ENCODE measurements at regions not wholly inside any gene's neighbourhood (a gene's known extent, or its start where the extent isn't known, plus 50 kb on each side); places are given as distances from the start of the nearest gene placed in this dataset.

DNA sequence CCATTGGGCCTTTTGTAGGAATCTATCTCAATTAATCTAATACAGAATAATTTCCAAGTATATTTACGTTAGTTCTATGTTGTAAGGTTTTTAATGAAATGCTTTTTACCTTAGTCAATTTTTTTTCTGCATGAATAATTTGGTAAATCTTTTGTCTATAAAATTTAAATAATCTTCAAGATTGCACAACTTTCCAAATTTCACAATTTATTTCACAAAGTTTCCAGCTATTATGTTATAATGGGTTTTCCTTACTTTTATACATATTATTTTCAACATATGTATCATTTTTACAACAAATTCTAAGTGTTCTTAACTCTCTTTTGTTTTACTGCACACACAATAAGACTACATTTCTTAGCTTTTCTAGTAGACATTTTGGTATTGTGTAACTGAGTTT, 470.7 kb downstream of the ETV1 start:
- DNase-seq = no peak

DNA sequence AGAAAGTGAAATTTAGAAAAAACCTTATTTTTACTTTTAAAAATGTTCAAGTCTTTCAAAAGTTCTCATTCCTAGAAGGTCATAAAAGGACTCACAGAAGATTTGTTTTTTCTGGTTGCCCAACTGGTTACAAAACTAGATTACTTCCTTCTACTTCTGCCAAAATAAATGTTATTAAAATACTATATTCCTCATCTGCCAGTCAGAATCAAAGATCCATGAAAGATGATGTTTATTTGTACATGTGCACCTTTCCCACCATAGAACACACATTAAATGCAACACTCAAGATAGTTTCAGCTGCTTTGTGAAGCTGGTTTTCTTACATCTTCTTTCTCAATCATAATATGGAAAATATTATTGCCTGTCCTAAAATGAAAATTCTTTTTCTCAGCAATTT, 465.4 kb downstream of the ETV1 start:
- DNase-seq = no peak

- DNase-seq = no peak
Observed at GRCh38 chr7:13532028-13532753, 457.3 kb downstream of the ETV1 start.

DNA sequence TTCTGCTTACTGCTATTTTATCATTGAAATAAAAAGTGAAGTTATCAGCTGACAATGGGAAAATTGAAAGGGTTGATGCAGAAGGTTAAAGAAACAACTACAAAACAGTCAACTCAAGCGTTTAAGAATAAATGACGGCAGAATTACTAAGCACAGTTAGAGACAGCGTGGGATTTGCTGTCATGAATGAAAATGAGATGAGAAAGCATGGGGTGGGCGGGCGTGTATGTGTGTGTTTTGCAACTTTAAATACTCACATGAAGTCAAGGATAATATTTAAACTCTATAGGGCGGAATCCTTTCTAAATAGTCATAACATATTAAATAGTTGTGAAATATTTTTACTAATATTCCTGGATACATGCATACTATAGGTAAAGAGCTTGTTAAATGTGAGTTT, 450.8 kb downstream of the ETV1 start:
- no peak for DNase-seq

- DNase-seq = no peak
Observed at GRCh38 chr7:13540429-13540828, 449.0 kb downstream of the ETV1 start.

DNA sequence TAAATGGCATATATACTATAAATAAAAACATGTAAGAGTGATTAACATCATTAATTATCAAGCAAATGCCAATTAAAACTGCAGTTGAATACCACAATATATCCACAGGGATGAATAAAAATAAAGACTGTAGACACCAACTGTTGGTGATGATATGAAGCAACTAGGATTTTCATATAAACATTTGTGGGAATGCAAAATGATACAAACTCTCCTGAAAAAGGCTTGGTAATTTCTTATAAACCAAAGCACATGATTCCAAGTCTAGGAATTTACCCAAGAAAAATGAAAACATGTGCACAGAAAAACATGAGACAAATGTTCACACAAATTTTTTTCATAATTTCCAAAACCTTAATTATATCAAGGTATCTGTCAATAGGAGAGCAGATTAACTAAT, 448.1 kb downstream of the ETV1 start:
- no peak for DNase-seq

GRCh38 chr7:13542451-13542850, 447.0 kb downstream of the ETV1 start:
- no peak for DNase-seq

GRCh38 chr7:13551503-13551902, 438.0 kb downstream of the ETV1 start:
- no peak for DNase-seq

GRCh38 chr7:13560441-13560840, 429.0 kb downstream of the ETV1 start:
- DNase-seq = no peak

- DNase-seq = peak in 1 of 5 experiments; percentile 34
Observed at GRCh38 chr7:13563257-13563656, 426.2 kb downstream of the ETV1 start.

DNA sequence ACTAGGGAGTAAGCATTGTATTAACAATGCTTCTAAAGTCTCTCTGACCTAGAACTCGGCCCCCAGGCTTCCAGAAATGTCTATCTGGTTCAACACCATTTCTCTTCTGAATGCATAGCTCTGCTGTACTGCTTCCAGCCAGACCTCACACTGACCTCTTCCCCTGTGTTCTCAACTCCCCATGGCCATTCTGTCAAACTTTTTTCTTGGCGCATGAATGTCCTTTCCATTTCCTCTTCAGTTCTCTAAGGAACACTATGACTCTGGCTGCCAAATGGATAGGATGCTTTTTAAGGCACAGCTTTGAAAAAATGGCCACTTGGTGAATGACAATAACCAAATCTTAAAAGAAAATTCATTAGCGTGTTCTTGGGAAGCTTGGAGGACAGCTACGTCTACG, 425.8 kb downstream of the ETV1 start:
- DNase-seq = no peak

GRCh38 chr7:13577566-13578145, 411.8 kb downstream of the ETV1 start:
- DNase-seq = no peak

DNA sequence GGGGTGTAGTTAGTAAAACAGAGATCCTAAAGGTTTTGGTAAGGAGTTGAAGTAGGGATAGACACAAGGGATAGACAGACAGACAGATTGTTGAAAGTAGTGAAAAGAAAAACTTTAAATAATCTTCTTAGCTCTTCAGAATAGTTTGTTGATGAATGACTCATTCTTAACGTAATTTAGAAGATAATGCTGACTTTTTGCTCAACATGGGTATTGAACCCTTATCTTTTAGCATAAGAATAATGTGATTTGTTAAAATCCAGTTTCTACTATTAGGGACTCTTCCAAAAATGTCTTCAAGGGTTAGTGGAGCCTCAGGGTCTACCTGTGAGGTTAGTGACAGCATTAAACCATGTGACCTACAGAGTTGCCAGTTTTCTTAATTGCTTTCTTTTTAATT, 411.2 kb downstream of the ETV1 start:
- DNase-seq = no peak

DNA sequence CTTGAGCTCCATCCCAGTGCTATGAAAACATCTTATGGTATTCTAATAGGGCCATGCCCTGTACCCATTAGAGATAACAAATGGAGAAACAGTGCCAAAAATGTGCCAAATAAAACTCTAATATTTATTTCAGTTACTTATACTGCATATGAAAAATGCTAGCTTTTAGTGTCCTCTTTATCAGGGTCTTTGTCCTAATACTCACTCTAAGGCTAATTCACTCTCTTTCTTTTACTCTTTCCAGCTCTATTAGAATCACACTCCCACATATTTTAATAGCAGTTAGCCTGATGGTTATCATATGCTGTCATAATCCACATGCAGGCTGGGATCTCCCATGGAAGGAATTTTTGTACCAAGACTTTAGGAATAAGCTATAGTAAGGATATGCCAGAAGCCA, 408.4 kb downstream of the ETV1 start:
- no peak for DNase-seq

DNA sequence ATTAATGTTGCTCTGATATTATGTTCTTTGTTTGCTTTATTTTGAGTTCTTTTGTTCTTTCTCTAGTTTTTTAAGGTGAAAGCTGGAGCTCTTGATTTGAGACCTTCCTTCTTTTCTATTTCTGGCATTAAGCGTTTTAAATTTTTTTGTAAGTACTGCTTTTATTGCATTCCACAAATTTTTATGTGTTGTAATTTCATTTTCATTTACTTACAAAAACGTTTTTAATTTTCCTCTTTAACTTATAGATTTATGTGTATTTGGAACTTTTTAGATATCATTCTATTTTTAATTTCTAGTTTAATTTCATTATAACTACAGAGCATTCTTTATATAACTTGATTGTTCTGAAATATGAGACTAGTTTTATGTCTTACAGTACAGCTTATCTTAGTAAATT, 395.6 kb downstream of the ETV1 start:
- no peak for DNase-seq

GRCh38 chr7:13602036-13602435, 387.4 kb downstream of the ETV1 start:
- no peak for DNase-seq

DNA sequence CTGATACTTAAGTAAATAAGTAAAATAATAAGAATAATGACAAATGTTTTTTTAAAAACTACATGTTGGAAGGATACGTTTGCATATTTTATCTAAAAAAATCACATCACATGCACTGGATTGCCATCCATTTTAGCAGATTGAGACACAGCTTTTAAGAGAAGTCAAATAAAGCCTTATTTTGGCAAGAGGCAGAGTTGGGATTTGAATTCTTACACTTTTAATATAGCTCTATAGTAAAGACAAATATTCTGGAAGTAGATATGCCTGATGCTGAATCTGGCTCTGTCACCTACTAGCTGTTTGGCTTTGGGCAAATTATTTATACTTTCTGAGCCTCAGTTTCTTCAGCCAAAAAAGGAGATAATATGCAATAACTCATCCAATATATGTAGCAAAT, 386.4 kb downstream of the ETV1 start:
- no peak for DNase-seq

DNA sequence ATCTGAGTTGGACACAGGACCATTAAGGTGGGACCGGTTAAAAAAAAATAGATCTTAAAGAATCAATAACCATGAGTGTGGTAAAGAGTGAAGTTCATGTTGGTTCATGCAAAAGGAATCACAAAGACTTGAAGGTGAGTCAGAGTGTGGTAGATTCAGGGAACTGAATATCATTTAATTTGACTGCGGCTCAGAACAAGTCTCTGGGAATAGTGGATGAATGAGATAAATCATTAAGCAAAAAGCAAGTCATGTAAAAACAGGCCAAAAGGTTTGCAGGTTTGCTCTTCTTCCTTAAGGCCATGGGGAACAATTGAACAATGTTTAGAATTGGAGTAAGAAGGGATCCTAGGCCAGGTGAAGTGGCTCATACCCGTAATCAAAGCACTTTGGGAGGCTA, 385.8 kb downstream of the ETV1 start:
- DNase-seq = no peak

GRCh38 chr7:13604178-13604577, 385.3 kb downstream of the ETV1 start:
- DNase-seq = no peak

DNA sequence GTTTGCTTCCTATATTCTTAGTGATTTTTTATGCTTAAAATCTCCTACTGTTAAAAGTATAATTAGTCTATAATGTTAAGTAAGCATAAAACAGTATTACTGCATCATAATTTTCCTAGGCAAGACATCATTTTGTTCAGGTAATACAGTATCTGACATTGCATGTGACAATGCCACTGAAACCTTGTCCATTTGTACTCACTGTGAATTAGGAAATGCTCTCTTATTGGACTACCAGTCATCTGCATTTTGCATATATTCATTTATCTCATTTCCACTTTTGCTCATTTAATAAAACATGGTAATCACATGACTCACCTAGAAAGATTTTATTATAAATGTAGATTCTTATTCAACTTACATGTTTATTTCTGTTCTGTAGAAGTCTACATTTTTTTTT, 379.1 kb downstream of the ETV1 start:
- no peak for DNase-seq

GRCh38 chr7:13615679-13616078, 373.8 kb downstream of the ETV1 start:
- no peak for DNase-seq

- no peak for DNase-seq
Observed at GRCh38 chr7:13627455-13627854, 362.0 kb downstream of the ETV1 start.

DNA sequence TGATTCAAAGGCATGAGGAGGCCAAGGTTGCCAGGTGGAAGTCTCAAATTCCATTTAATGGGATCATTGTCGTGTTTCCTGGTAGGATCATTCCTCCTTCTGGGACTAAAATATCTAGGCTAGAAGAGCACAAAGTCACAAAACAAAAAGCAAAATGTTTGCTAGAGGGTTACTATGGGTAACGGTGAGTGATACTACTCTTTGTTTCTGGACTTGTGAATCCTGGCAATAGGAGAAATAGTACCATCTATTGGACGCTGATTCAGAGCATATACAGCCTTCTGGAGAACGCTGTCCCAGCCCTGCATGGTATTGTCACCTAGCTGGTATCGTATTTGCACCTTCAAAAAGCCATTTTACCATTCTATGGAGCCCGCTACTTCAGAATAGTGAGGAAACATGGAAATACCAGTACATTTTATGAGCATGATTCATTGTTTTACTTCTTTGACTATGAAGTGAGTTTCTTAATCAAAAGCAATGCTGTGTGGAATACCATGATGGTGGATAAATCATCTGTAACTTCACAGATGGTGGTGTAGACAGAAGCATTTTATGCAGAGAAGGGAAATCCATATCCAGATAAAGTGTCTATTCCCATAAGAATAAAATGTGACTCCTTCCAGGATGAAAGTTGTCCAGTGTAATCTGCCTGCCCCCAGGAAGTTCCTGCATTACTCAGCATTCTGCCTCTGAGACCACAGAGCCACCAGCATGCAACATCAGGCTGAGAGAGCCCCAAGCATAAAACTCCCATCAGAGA, 361.0 kb downstream of the ETV1 start:
- DNase-seq = no peak

All from T-helper 2 cell (primary cell).